ENCODE measurements at regions not wholly inside any gene's neighbourhood (a gene's known extent, or its start where the extent isn't known, plus 50 kb on each side); places are given as distances from the start of the nearest gene placed in this dataset.

- TF ChIP-seq CTCF (IDR thresholded peaks at IDR 0.05 in 4 of 5, conservative IDR thresholded peaks at IDR 0.05 in 1 of 5) (no peak), POLR2A (IDR thresholded peaks at IDR 0.05) (no peak)
Measured at GRCh38 chr13:44135566-44135965, 238.1 kb upstream of the SERP2 start.
